ENCODE measurements at regions not wholly inside any gene's neighbourhood (a gene's known extent, or its start where the extent isn't known, plus 50 kb on each side); places are given as distances from the start of the nearest gene placed in this dataset.

- no peaks in the 10 kb centered on the region for H3K4me1 ChIP-seq (ENCODE audit: control insufficient read depth in 2 of 2, insufficient read depth in 2 of 2, low read length in 2 of 2)
- no peak overlapping the region for H3K4me3 ChIP-seq (ENCODE audit: low read length in 2 of 2)
- H3K9ac ChIP-seq (ENCODE audit: low read depth in 1 of 2, low read length in 2 of 2) = no peak overlapping the region
- H3K9me3 ChIP-seq (ENCODE audit: control insufficient read depth in 2 of 2, low read length in 2 of 2) = no peaks in the 10 kb centered on the region
- no peaks in the 10 kb centered on the region for H3K27me3 ChIP-seq (ENCODE audit: control insufficient read depth in 2 of 2, insufficient read depth in 2 of 2, low read length in 2 of 2)
- no peaks in the 10 kb centered on the region for H3K36me3 ChIP-seq (ENCODE audit: control insufficient read depth in 2 of 2, insufficient read depth in 2 of 2, low read length in 2 of 2)
- H3K27ac ChIP-seq (ENCODE audit: low read depth in 2 of 2, low read length in 2 of 2) = no peak overlapping the region
Measured at GRCh38 chr12:83864054-83864453, 1048.5 kb downstream of the SLC6A15 start.

- Histone ChIP-seq H3K9me3 (ENCODE audit: control insufficient read depth in 2 of 2, low read length in 2 of 2) (peaks cover 0 to 3% of the 10 kb centered on the region in 2 donors), H3K9ac (ENCODE audit: low read depth in 1 of 2, low read length in 2 of 2) (no peak overlapping the region), H3K36me3 (ENCODE audit: control insufficient read depth in 2 of 2, insufficient read depth in 2 of 2, low read length in 2 of 2) (no peaks in the 10 kb centered on the region), H3K27ac (ENCODE audit: low read depth in 2 of 2, low read length in 2 of 2) (no peak overlapping the region), H3K4me1 (ENCODE audit: control insufficient read depth in 2 of 2, insufficient read depth in 2 of 2, low read length in 2 of 2) (no peaks in the 10 kb centered on the region), H3K27me3 (ENCODE audit: control insufficient read depth in 2 of 2, insufficient read depth in 2 of 2, low read length in 2 of 2) (no peaks in the 10 kb centered on the region), H3K4me3 (ENCODE audit: low read length in 2 of 2) (no peak overlapping the region)
Measured at GRCh38 chr12:83859021-83859420, 1053.6 kb downstream of the SLC6A15 start.

- Histone ChIP-seq H3K4me1 (ENCODE audit: control insufficient read depth in 2 of 2, insufficient read depth in 2 of 2, low read length in 2 of 2) (no peaks in the 10 kb centered on the region), H3K9me3 (ENCODE audit: control insufficient read depth in 2 of 2, low read length in 2 of 2) (peaks cover 0 to 3% of the 10 kb centered on the region in 2 donors), H3K27ac (ENCODE audit: low read depth in 2 of 2, low read length in 2 of 2) (no peak overlapping the region), H3K4me3 (ENCODE audit: low read length in 2 of 2) (no peak overlapping the region), H3K9ac (ENCODE audit: low read depth in 1 of 2, low read length in 2 of 2) (no peak overlapping the region), H3K36me3 (ENCODE audit: control insufficient read depth in 2 of 2, insufficient read depth in 2 of 2, low read length in 2 of 2) (no peaks in the 10 kb centered on the region), H3K27me3 (ENCODE audit: control insufficient read depth in 2 of 2, insufficient read depth in 2 of 2, low read length in 2 of 2) (no peaks in the 10 kb centered on the region)
Measured at GRCh38 chr12:83856803-83857202, 1055.8 kb downstream of the SLC6A15 start.

GRCh38 chr12:83850531-83850930 lies 1062.1 kb downstream of the SLC6A15 start:
- Histone ChIP-seq H3K4me3 (ENCODE audit: low read length in 2 of 2) (no peak overlapping the region), H3K4me1 (ENCODE audit: control insufficient read depth in 2 of 2, insufficient read depth in 2 of 2, low read length in 2 of 2) (no peaks in the 10 kb centered on the region), H3K27me3 (ENCODE audit: control insufficient read depth in 2 of 2, insufficient read depth in 2 of 2, low read length in 2 of 2) (no peaks in the 10 kb centered on the region), H3K36me3 (ENCODE audit: control insufficient read depth in 2 of 2, insufficient read depth in 2 of 2, low read length in 2 of 2) (no peaks in the 10 kb centered on the region), H3K9ac (ENCODE audit: low read depth in 1 of 2, low read length in 2 of 2) (no peak overlapping the region), H3K9me3 (ENCODE audit: control insufficient read depth in 2 of 2, low read length in 2 of 2) (no peaks in the 10 kb centered on the region), H3K27ac (ENCODE audit: low read depth in 2 of 2, low read length in 2 of 2) (no peak overlapping the region)

GRCh38 chr12:83848702-83849101 lies 1063.9 kb downstream of the SLC6A15 start:
- H3K36me3 ChIP-seq (ENCODE audit: control insufficient read depth in 2 of 2, insufficient read depth in 2 of 2, low read length in 2 of 2) = no peaks in the 10 kb centered on the region
- no peaks in the 10 kb centered on the region for H3K27me3 ChIP-seq (ENCODE audit: control insufficient read depth in 2 of 2, insufficient read depth in 2 of 2, low read length in 2 of 2)
- H3K9me3 ChIP-seq (ENCODE audit: control insufficient read depth in 2 of 2, low read length in 2 of 2) = no peaks in the 10 kb centered on the region
- H3K27ac ChIP-seq (ENCODE audit: low read depth in 2 of 2, low read length in 2 of 2) = no peak overlapping the region
- H3K4me3 ChIP-seq (ENCODE audit: low read length in 2 of 2) = no peak overlapping the region
- no peaks in the 10 kb centered on the region for H3K4me1 ChIP-seq (ENCODE audit: control insufficient read depth in 2 of 2, insufficient read depth in 2 of 2, low read length in 2 of 2)
- no peak overlapping the region for H3K9ac ChIP-seq (ENCODE audit: low read depth in 1 of 2, low read length in 2 of 2)

- no peaks in the 10 kb centered on the region for H3K4me1 ChIP-seq (ENCODE audit: control insufficient read depth in 2 of 2, insufficient read depth in 2 of 2, low read length in 2 of 2)
- H3K9me3 ChIP-seq (ENCODE audit: control insufficient read depth in 2 of 2, low read length in 2 of 2) = no peaks in the 10 kb centered on the region
- H3K4me3 ChIP-seq (ENCODE audit: low read length in 2 of 2) = no peak overlapping the region
- H3K27ac ChIP-seq (ENCODE audit: low read depth in 2 of 2, low read length in 2 of 2) = no peak overlapping the region
- no peak overlapping the region for H3K9ac ChIP-seq (ENCODE audit: low read depth in 1 of 2, low read length in 2 of 2)
- H3K27me3 ChIP-seq (ENCODE audit: control insufficient read depth in 2 of 2, insufficient read depth in 2 of 2, low read length in 2 of 2) = no peaks in the 10 kb centered on the region
- no peaks in the 10 kb centered on the region for H3K36me3 ChIP-seq (ENCODE audit: control insufficient read depth in 2 of 2, insufficient read depth in 2 of 2, low read length in 2 of 2)
Measured at GRCh38 chr12:83843541-83843940, 1069.1 kb downstream of the SLC6A15 start.

GRCh38 chr12:83841620-83842019 lies 1071.0 kb downstream of the SLC6A15 start:
- Histone ChIP-seq H3K27me3 (ENCODE audit: control insufficient read depth in 2 of 2, insufficient read depth in 2 of 2, low read length in 2 of 2) (no peaks in the 10 kb centered on the region), H3K4me1 (ENCODE audit: control insufficient read depth in 2 of 2, insufficient read depth in 2 of 2, low read length in 2 of 2) (no peaks in the 10 kb centered on the region), H3K4me3 (ENCODE audit: low read length in 2 of 2) (no peak overlapping the region), H3K9ac (ENCODE audit: low read depth in 1 of 2, low read length in 2 of 2) (no peak overlapping the region), H3K9me3 (ENCODE audit: control insufficient read depth in 2 of 2, low read length in 2 of 2) (no peaks in the 10 kb centered on the region), H3K27ac (ENCODE audit: low read depth in 2 of 2, low read length in 2 of 2) (no peak overlapping the region), H3K36me3 (ENCODE audit: control insufficient read depth in 2 of 2, insufficient read depth in 2 of 2, low read length in 2 of 2) (no peaks in the 10 kb centered on the region)

GRCh38 chr12:83827860-83828259 lies 1084.7 kb downstream of the SLC6A15 start:
- Histone ChIP-seq H3K4me3 (ENCODE audit: low read length in 2 of 2) (no peak overlapping the region), H3K36me3 (ENCODE audit: control insufficient read depth in 2 of 2, insufficient read depth in 2 of 2, low read length in 2 of 2) (no peaks in the 10 kb centered on the region), H3K9me3 (ENCODE audit: control insufficient read depth in 2 of 2, low read length in 2 of 2) (no peaks in the 10 kb centered on the region), H3K4me1 (ENCODE audit: control insufficient read depth in 2 of 2, insufficient read depth in 2 of 2, low read length in 2 of 2) (no peaks in the 10 kb centered on the region), H3K27me3 (ENCODE audit: control insufficient read depth in 2 of 2, insufficient read depth in 2 of 2, low read length in 2 of 2) (no peaks in the 10 kb centered on the region), H3K9ac (ENCODE audit: low read depth in 1 of 2, low read length in 2 of 2) (no peak overlapping the region), H3K27ac (ENCODE audit: low read depth in 2 of 2, low read length in 2 of 2) (no peak overlapping the region)

GRCh38 chr12:83827193-83827592 lies 1085.4 kb downstream of the SLC6A15 start:
- no peaks in the 10 kb centered on the region for H3K27me3 ChIP-seq (ENCODE audit: control insufficient read depth in 2 of 2, insufficient read depth in 2 of 2, low read length in 2 of 2)
- H3K27ac ChIP-seq (ENCODE audit: low read depth in 2 of 2, low read length in 2 of 2) = no peak overlapping the region
- no peaks in the 10 kb centered on the region for H3K9me3 ChIP-seq (ENCODE audit: control insufficient read depth in 2 of 2, low read length in 2 of 2)
- no peak overlapping the region for H3K9ac ChIP-seq (ENCODE audit: low read depth in 1 of 2, low read length in 2 of 2)
- H3K36me3 ChIP-seq (ENCODE audit: control insufficient read depth in 2 of 2, insufficient read depth in 2 of 2, low read length in 2 of 2) = no peaks in the 10 kb centered on the region
- H3K4me3 ChIP-seq (ENCODE audit: low read length in 2 of 2) = no peak overlapping the region
- H3K4me1 ChIP-seq (ENCODE audit: control insufficient read depth in 2 of 2, insufficient read depth in 2 of 2, low read length in 2 of 2) = no peaks in the 10 kb centered on the region

- H3K36me3 ChIP-seq (ENCODE audit: control insufficient read depth in 2 of 2, insufficient read depth in 2 of 2, low read length in 2 of 2) = no peaks in the 10 kb centered on the region
- no peaks in the 10 kb centered on the region for H3K9me3 ChIP-seq (ENCODE audit: control insufficient read depth in 2 of 2, low read length in 2 of 2)
- no peaks in the 10 kb centered on the region for H3K4me1 ChIP-seq (ENCODE audit: control insufficient read depth in 2 of 2, insufficient read depth in 2 of 2, low read length in 2 of 2)
Measured at GRCh38 chr12:83826112-83826511, 1086.5 kb downstream of the SLC6A15 start.

GRCh38 chr12:83823386-83824045 lies 1089.1 kb downstream of the SLC6A15 start:
- no peak overlapping the region for H3K27ac ChIP-seq (ENCODE audit: low read depth in 2 of 2, low read length in 2 of 2)
- no peaks in the 10 kb centered on the region for H3K4me1 ChIP-seq (ENCODE audit: control insufficient read depth in 2 of 2, insufficient read depth in 2 of 2, low read length in 2 of 2)
- no peak overlapping the region for H3K9ac ChIP-seq (ENCODE audit: low read depth in 1 of 2, low read length in 2 of 2)
- no peak overlapping the region for H3K4me3 ChIP-seq (ENCODE audit: low read length in 2 of 2)
- no peaks in the 10 kb centered on the region for H3K27me3 ChIP-seq (ENCODE audit: control insufficient read depth in 2 of 2, insufficient read depth in 2 of 2, low read length in 2 of 2)
- H3K36me3 ChIP-seq (ENCODE audit: control insufficient read depth in 2 of 2, insufficient read depth in 2 of 2, low read length in 2 of 2) = no peaks in the 10 kb centered on the region
- no peaks in the 10 kb centered on the region for H3K9me3 ChIP-seq (ENCODE audit: control insufficient read depth in 2 of 2, low read length in 2 of 2)

More at GRCh38 chr12:83826112-83826511, 1086.5 kb downstream of the SLC6A15 start:
- Histone ChIP-seq H3K9ac (ENCODE audit: low read depth in 1 of 2, low read length in 2 of 2) (no peak overlapping the region), H3K27ac (ENCODE audit: low read depth in 2 of 2, low read length in 2 of 2) (no peak overlapping the region), H3K27me3 (ENCODE audit: control insufficient read depth in 2 of 2, insufficient read depth in 2 of 2, low read length in 2 of 2) (no peaks in the 10 kb centered on the region), H3K4me3 (ENCODE audit: low read length in 2 of 2) (no peak overlapping the region)
